Keratinocyte (primary cell): ENCODE measurements at regions not wholly inside any gene's neighbourhood (a gene's known extent, or its start where the extent isn't known, plus 50 kb on each side); places are given as distances from the start of the nearest gene placed in this dataset.

Experiments used
- DNase-seq: peaks from one replicate; pipeline ENCODE4 v3.0.0-alpha.2; 2011; ENCODE audit warnings: low read depth, missing footprints, low spot score
- FAIRE-seq: peaks from 2 replicates; lab custom pipeline; 2011; peaks lifted over from hg19 to GRCh38; lab: Jason Lieb, UNC
- H2AFZ ChIP-seq: 2 replicates; pipeline ENCODE4 v1.6.0; 2012; ENCODE audit warnings: low read length, control low read depth, inconsistent platforms; ENCODE audit not compliant: control insufficient read depth
- H3K27ac ChIP-seq: 2 replicates; pipeline ENCODE4 v1.5.1; 2011; ENCODE audit warnings: low read length; ENCODE audit not compliant: control insufficient read depth, insufficient read depth
- H3K27me3 ChIP-seq: 3 replicates; pipeline ENCODE4 v1.6.0; 2011; ENCODE audit warnings: low read length; ENCODE audit not compliant: control insufficient read depth, insufficient read depth; ENCODE audit errors: extremely low read depth
- H3K36me3 ChIP-seq, 2 experiments: 2 replicates in 1 of 2; 3 replicates in 1 of 2; pipeline ENCODE4 v1.5.1; 2011; ENCODE audit warnings: low read length in 2 of 2, mild to moderate bottlenecking in 1 of 2; ENCODE audit not compliant: control insufficient read depth in 2 of 2, insufficient read depth in 2 of 2; ENCODE audit errors: extremely low read depth in 1 of 2
- H3K4me1 ChIP-seq: 3 replicates; pipeline ENCODE4 v1.5.1; 2011; ENCODE audit warnings: low read length; ENCODE audit not compliant: control insufficient read depth, insufficient read depth; ENCODE audit errors: extremely low read depth
- H3K4me2 ChIP-seq: 3 replicates; pipeline ENCODE4 v1.6.0; 2011; ENCODE audit warnings: low read depth, low read length; ENCODE audit not compliant: control insufficient read depth, insufficient read depth; ENCODE audit errors: extremely low read depth
- H3K4me3 ChIP-seq, 3 experiments: fragments of 200-600 bp in 1 of 3; sonication (generic) in 1 of 3; 2 replicates in 2 of 3; 3 replicates in 1 of 3; pipeline ENCODE4 v1.5.1; 2011 to 2016; ENCODE audit warnings: low read length in 3 of 3, mild to moderate bottlenecking in 3 of 3, control low read depth in 2 of 3, inconsistent platforms in 1 of 3, low read depth in 1 of 3, mixed read lengths in 1 of 3, mixed run types in 1 of 3, moderate library complexity in 1 of 3; ENCODE audit not compliant: control insufficient read depth in 2 of 3, insufficient read depth in 2 of 3; ENCODE audit errors: extremely low read depth in 1 of 3
- H3K79me2 ChIP-seq: 2 replicates; pipeline ENCODE4 v1.6.0; 2012; ENCODE audit warnings: low read length; ENCODE audit not compliant: control insufficient read depth, insufficient read depth
- H3K9ac ChIP-seq: 3 replicates; pipeline ENCODE4 v1.6.0; 2011; ENCODE audit warnings: low read length; ENCODE audit not compliant: control insufficient read depth, insufficient read depth; ENCODE audit errors: extremely low read depth
- H3K9me1 ChIP-seq: 3 replicates; pipeline ENCODE4 v1.6.0; 2011; ENCODE audit warnings: low read length; ENCODE audit not compliant: control insufficient read depth, insufficient read depth; ENCODE audit errors: extremely low read depth
- H3K9me3 ChIP-seq: 2 replicates; pipeline ENCODE4 v1.5.1; 2012; ENCODE audit warnings: low read depth, low read length; ENCODE audit not compliant: control insufficient read depth
- H4K20me1 ChIP-seq: 3 replicates; pipeline ENCODE4 v1.6.0; 2011; ENCODE audit warnings: low read length; ENCODE audit not compliant: control insufficient read depth, insufficient read depth; ENCODE audit errors: extremely low read depth
- EZH2 ChIP-seq: IDR thresholded peaks from one replicate; pipeline ENCODE4 v1.6.1; 2012; ENCODE audit warnings: inconsistent platforms, mild to moderate bottlenecking, low read length, moderate library complexity
- dilution Hi-C: fragments of 300-500 bp; cut with MboI; formaldehyde crosslinking; loops from one replicate; pipeline ENCODE4 v1.7.0; 2020; ENCODE audit warnings: low sequenced_read_pairs; ENCODE audit not compliant: extremely low pct_ligation_motif_present
- TF ChIP-seq, protein P1 (sequence below), 3 experiments: IDR thresholded peaks in 1 of 3; conservative IDR thresholded peaks in 1 of 3; optimal IDR thresholded peaks in 1 of 3; 2 replicates in 2 of 3; 3 replicates in 1 of 3; pipeline versions ENCODE3 to v1.5.1; 2011; ENCODE audit warnings: low read length in 3 of 3, mild to moderate bottlenecking in 3 of 3, moderate library complexity in 2 of 3, control low read depth in 1 of 3, inconsistent platforms in 1 of 3; ENCODE audit not compliant: insufficient read depth in 2 of 3; ENCODE audit errors: extremely low read depth in 1 of 3

GRCh38 chr11:16528639-16529038 is 172.3 kb upstream of the SOX6 start:
- Histone ChIP-seq H3K4me3 (no peak overlapping the region), H3K79me2 (no peaks in the 10 kb centered on the region), H3K36me3 (no peaks in the 10 kb centered on the region), H3K9me1 (no peaks in the 10 kb centered on the region), H3K27ac (no peak overlapping the region), H3K9ac (no peak overlapping the region), H4K20me1 (no peaks in the 10 kb centered on the region), H2AFZ (no peak overlapping the region), H3K4me2 (no peak overlapping the region), H3K27me3 (no peaks in the 10 kb centered on the region), H3K4me1 (no peaks in the 10 kb centered on the region), H3K9me3 (no peaks in the 10 kb centered on the region)
- TF ChIP-seq, protein P1, sequence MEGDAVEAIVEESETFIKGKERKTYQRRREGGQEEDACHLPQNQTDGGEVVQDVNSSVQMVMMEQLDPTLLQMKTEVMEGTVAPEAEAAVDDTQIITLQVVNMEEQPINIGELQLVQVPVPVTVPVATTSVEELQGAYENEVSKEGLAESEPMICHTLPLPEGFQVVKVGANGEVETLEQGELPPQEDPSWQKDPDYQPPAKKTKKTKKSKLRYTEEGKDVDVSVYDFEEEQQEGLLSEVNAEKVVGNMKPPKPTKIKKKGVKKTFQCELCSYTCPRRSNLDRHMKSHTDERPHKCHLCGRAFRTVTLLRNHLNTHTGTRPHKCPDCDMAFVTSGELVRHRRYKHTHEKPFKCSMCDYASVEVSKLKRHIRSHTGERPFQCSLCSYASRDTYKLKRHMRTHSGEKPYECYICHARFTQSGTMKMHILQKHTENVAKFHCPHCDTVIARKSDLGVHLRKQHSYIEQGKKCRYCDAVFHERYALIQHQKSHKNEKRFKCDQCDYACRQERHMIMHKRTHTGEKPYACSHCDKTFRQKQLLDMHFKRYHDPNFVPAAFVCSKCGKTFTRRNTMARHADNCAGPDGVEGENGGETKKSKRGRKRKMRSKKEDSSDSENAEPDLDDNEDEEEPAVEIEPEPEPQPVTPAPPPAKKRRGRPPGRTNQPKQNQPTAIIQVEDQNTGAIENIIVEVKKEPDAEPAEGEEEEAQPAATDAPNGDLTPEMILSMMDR (optimal IDR thresholded peaks at IDR 0.05 in 1 of 3, IDR thresholded peaks at IDR 0.05 in 1 of 3, conservative IDR thresholded peaks at IDR 0.05 in 1 of 3; ENCODE audit: extremely low read depth in 1 of 3, insufficient read depth in 2 of 3, low read length in 3 of 3) = no peak
- dilution Hi-C loops = no loop called here
- FAIRE-seq = no peak
- no peak for DNase-seq

DNA sequence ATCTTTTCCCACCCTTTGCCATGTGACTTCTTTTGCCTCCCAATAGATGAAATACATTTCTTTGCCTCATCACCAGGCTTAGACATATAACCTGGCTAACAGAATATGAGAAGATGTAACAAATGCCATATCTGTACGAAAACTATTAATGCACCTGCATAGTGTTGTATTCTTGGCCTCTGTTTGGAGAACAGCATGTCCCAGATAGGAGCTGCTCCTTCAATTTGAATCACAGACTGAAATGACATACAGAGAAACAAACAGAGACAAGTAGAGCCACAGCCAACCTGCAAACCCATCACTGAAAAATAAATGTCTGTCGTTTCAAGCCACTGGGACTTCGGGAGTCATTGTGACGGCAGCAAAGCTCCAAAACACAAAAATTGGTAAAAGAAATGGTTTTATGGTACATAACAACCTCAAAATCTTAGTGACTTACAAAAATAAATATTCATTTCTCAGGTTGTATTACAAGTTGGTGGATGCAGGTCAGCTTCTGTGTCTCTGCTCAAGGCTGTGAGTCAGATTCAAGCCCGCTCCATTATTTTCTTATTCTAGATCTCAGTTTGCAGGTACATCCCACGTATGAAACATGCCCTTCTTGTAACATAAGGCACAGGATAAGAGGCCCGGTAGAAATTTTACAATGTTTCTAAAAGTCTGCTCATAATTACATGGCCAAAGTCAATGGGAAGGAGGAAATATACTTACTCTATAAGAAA is 171.3 kb upstream of the SOX6 start:
- DNase-seq = no peak
- Histone ChIP-seq H2AFZ (no peak overlapping the region), H3K9me1 (no peaks in the 10 kb centered on the region), H3K36me3 (no peaks in the 10 kb centered on the region), H3K27me3 (no peaks in the 10 kb centered on the region), H3K4me3 (no peak overlapping the region), H3K4me2 (no peak overlapping the region), H4K20me1 (no peaks in the 10 kb centered on the region), H3K9me3 (no peaks in the 10 kb centered on the region), H3K4me1 (no peaks in the 10 kb centered on the region), H3K79me2 (no peaks in the 10 kb centered on the region), H3K27ac (no peak overlapping the region), H3K9ac (no peak overlapping the region)
- TF ChIP-seq, protein P1 (optimal IDR thresholded peaks at IDR 0.05 in 1 of 3, IDR thresholded peaks at IDR 0.05 in 1 of 3, conservative IDR thresholded peaks at IDR 0.05 in 1 of 3; ENCODE audit: extremely low read depth in 1 of 3, insufficient read depth in 2 of 3, low read length in 3 of 3) = no peak
- no peak for TF ChIP-seq EZH2
- no peak for FAIRE-seq
- dilution Hi-C loops = no loop called here
